RWPE2 (cell line): ENCODE measurements at regions not wholly inside any gene's neighbourhood (a gene's known extent, or its start where the extent isn't known, plus 50 kb on each side); places are given as distances from the start of the nearest gene placed in this dataset.

Experiments
- ATAC-seq: fragments of 200-7000 bp; cut with Tn5 transposase; 3 replicates; pipeline ENCODE4 v1.9.1; 2021; ENCODE audit warnings: low read depth
- DNase-seq: peaks from one replicate; pipeline ENCODE4 v3.0.0-alpha.2; 2020; ENCODE audit warnings: low spot score
- H3K27ac ChIP-seq: fragments of 450-650 bp; 2 replicates; pipeline ENCODE4 v1.5.1; 2017; ENCODE audit warnings: mild to moderate bottlenecking; ENCODE audit not compliant: poor library complexity, severe bottlenecking
- H3K27me3 ChIP-seq: fragments of 250-450 bp; sonication (Bioruptor Pico); 2 replicates; pipeline ENCODE4 v1.5.1; 2021; ENCODE audit warnings: mild to moderate bottlenecking, moderate library complexity; ENCODE audit not compliant: insufficient read depth, poor library complexity, severe bottlenecking
- H3K36me3 ChIP-seq: fragments of 250-450 bp; sonication (Bioruptor Pico); 2 replicates; pipeline ENCODE4 v1.5.1; 2020; ENCODE audit warnings: low read depth, mild to moderate bottlenecking, moderate library complexity
- H3K4me1 ChIP-seq: fragments of 250-450 bp; sonication (Bioruptor Pico); 2 replicates; pipeline ENCODE4 v1.5.1; 2021; ENCODE audit warnings: mild to moderate bottlenecking, moderate library complexity; ENCODE audit not compliant: insufficient read depth, poor library complexity, severe bottlenecking
- H3K4me3 ChIP-seq: fragments of 250-450 bp; sonication (Bioruptor Pico); 2 replicates; pipeline ENCODE4 v1.5.1; 2021; ENCODE audit warnings: mild to moderate bottlenecking, moderate library complexity; ENCODE audit not compliant: severe bottlenecking
- H3K9me3 ChIP-seq: fragments of 250-450 bp; sonication (Bioruptor Pico); 2 replicates; pipeline ENCODE4 v1.5.1; 2021; ENCODE audit warnings: mild to moderate bottlenecking, moderate library complexity; ENCODE audit not compliant: severe bottlenecking
- CTCF ChIP-seq: fragments of 450-650 bp; IDR thresholded peaks from one replicate; pipeline ENCODE4 v1.5.1; 2017; ENCODE audit warnings: mild to moderate bottlenecking, moderate library complexity; ENCODE audit not compliant: poor library complexity, severe bottlenecking

- Histone ChIP-seq H3K4me1 (no peaks in the 10 kb centered on the region), H3K27me3 (peaks cover 4% of the 10 kb centered on the region), H3K9me3 (peaks cover 1% of the 10 kb centered on the region), H3K27ac (no peak overlapping the region), H3K4me3 (no peak overlapping the region), H3K36me3 (no peaks in the 10 kb centered on the region)
- ATAC-seq (no peak), DNase-seq (no peak)
- TF ChIP-seq CTCF = no peak
Measured at GRCh38 chr5:117504305-117504704, 929.7 kb upstream of the SEMA6A start.

GRCh38 chr5:117497601-117498000 lies 923.0 kb upstream of the SEMA6A start:
- Histone ChIP-seq H3K4me1 (no peaks in the 10 kb centered on the region), H3K9me3 (peaks cover 1% of the 10 kb centered on the region), H3K36me3 (no peaks in the 10 kb centered on the region), H3K27ac (no peak overlapping the region), H3K27me3 (no peaks in the 10 kb centered on the region), H3K4me3 (no peak overlapping the region)
- DNase-seq (no peak), ATAC-seq (no peak)
- TF ChIP-seq CTCF = no peak

- H3K36me3 ChIP-seq = no peaks in the 10 kb centered on the region
- no peak for TF ChIP-seq CTCF
- H3K27ac ChIP-seq = no peak overlapping the region
- DNase-seq (no peak), ATAC-seq (no peak)
- no peak overlapping the region for H3K4me3 ChIP-seq
- no peaks in the 10 kb centered on the region for H3K27me3 ChIP-seq
- no peaks in the 10 kb centered on the region for H3K4me1 ChIP-seq
- H3K9me3 ChIP-seq = peaks cover 1% of the 10 kb centered on the region
Measured at GRCh38 chr5:117496801-117497200, 922.2 kb upstream of the SEMA6A start.

GRCh38 chr5:117494188-117494587 lies 919.6 kb upstream of the SEMA6A start:
- TF ChIP-seq CTCF = no peak
- Histone ChIP-seq H3K36me3 (no peaks in the 10 kb centered on the region), H3K27ac (no peak overlapping the region), H3K27me3 (no peaks in the 10 kb centered on the region), H3K9me3 (peaks cover 2% of the 10 kb centered on the region), H3K4me3 (no peak overlapping the region), H3K4me1 (peaks cover 5% of the 10 kb centered on the region)
- no peak for ATAC-seq
- DNase-seq = no peak

GRCh38 chr5:117488976-117489500 lies 914.4 kb upstream of the SEMA6A start:
- peaks cover 5% of the 10 kb centered on the region for H3K4me1 ChIP-seq
- DNase-seq (no peak), ATAC-seq (no peak)
- H3K4me3 ChIP-seq = no peak overlapping the region
- no peaks in the 10 kb centered on the region for H3K36me3 ChIP-seq
- H3K27ac ChIP-seq = no peak overlapping the region
- TF ChIP-seq CTCF = no peak
- H3K9me3 ChIP-seq = peaks cover 2% of the 10 kb centered on the region
- no peaks in the 10 kb centered on the region for H3K27me3 ChIP-seq
